ENCODE measurements at regions not wholly inside any gene's neighbourhood (a gene's known extent, or its start where the extent isn't known, plus 50 kb on each side); places are given as distances from the start of the nearest gene placed in this dataset.

GRCh38 chr11:109828387-109828786 lies 264.8 kb upstream of the ZC3H12C start:
- H3K27ac ChIP-seq (ENCODE audit: control insufficient read depth, insufficient read depth, low read length), result no peak overlapping the region
- H2AFZ ChIP-seq (ENCODE audit: control insufficient read depth, low read length), result no peak overlapping the region
- DNase-seq (ENCODE audit: low read depth, low spot score), result no peak
- no peak overlapping the region for H3K4me3 ChIP-seq (ENCODE audit: control insufficient read depth in 2 of 3, extremely low read depth in 1 of 3, insufficient read depth in 2 of 3, low read depth in 1 of 3, low read length in 3 of 3)
- H3K4me2 ChIP-seq (ENCODE audit: control insufficient read depth, extremely low read depth, insufficient read depth, low read depth, low read length), result no peak overlapping the region
- no peaks in the 10 kb centered on the region for H3K9me1 ChIP-seq (ENCODE audit: control insufficient read depth, extremely low read depth, insufficient read depth, low read length)
- dilution Hi-C loops (cut with MboI; ENCODE audit: extremely low pct_ligation_motif_present, low sequenced_read_pairs), result no loop called here
- no peaks in the 10 kb centered on the region for H3K36me3 ChIP-seq (ENCODE audit: control insufficient read depth in 2 of 2, extremely low read depth in 1 of 2, insufficient read depth in 2 of 2, low read length in 2 of 2)
- H3K27me3 ChIP-seq (ENCODE audit: control insufficient read depth, extremely low read depth, insufficient read depth, low read length), result peaks cover 3% of the 10 kb centered on the region
- no peak overlapping the region for H3K9ac ChIP-seq (ENCODE audit: control insufficient read depth, extremely low read depth, insufficient read depth, low read length)
- H4K20me1 ChIP-seq (ENCODE audit: control insufficient read depth, extremely low read depth, insufficient read depth, low read length), result no peaks in the 10 kb centered on the region
- no peak for FAIRE-seq
- H3K9me3 ChIP-seq (ENCODE audit: control insufficient read depth, low read depth, low read length), result no peaks in the 10 kb centered on the region
- no peaks in the 10 kb centered on the region for H3K79me2 ChIP-seq (ENCODE audit: control insufficient read depth, insufficient read depth, low read length)
- TF ChIP-seq CTCF (optimal IDR thresholded peaks at IDR 0.05 in 1 of 3, IDR thresholded peaks at IDR 0.05 in 1 of 3, conservative IDR thresholded peaks at IDR 0.05 in 1 of 3; ENCODE audit: extremely low read depth in 1 of 3, insufficient read depth in 2 of 3, low read length in 3 of 3) (no peak), EZH2 (IDR thresholded peaks at IDR 0.05; ENCODE audit: low read length) (no peak)
- H3K4me1 ChIP-seq (ENCODE audit: control insufficient read depth, extremely low read depth, insufficient read depth, low read length), result no peaks in the 10 kb centered on the region

- no peaks in the 10 kb centered on the region for H3K9me3 ChIP-seq (ENCODE audit: control insufficient read depth, low read depth, low read length)
Observed at GRCh38 chr11:109838026-109838425, 255.2 kb upstream of the ZC3H12C start.

More at GRCh38 chr11:109838026-109838425, 255.2 kb upstream of the ZC3H12C start:
- Histone ChIP-seq H3K36me3 (ENCODE audit: control insufficient read depth in 2 of 2, extremely low read depth in 1 of 2, insufficient read depth in 2 of 2, low read length in 2 of 2) (no peaks in the 10 kb centered on the region), H3K27ac (ENCODE audit: control insufficient read depth, insufficient read depth, low read length) (no peak overlapping the region), H3K9me1 (ENCODE audit: control insufficient read depth, extremely low read depth, insufficient read depth, low read length) (no peaks in the 10 kb centered on the region), H3K9ac (ENCODE audit: control insufficient read depth, extremely low read depth, insufficient read depth, low read length) (no peak overlapping the region), H3K27me3 (ENCODE audit: control insufficient read depth, extremely low read depth, insufficient read depth, low read length) (no peaks in the 10 kb centered on the region), H3K4me2 (ENCODE audit: control insufficient read depth, extremely low read depth, insufficient read depth, low read depth, low read length) (no peak overlapping the region), H3K4me1 (ENCODE audit: control insufficient read depth, extremely low read depth, insufficient read depth, low read length) (no peaks in the 10 kb centered on the region), H4K20me1 (ENCODE audit: control insufficient read depth, extremely low read depth, insufficient read depth, low read length) (no peaks in the 10 kb centered on the region), H3K4me3 (ENCODE audit: control insufficient read depth in 2 of 3, extremely low read depth in 1 of 3, insufficient read depth in 2 of 3, low read depth in 1 of 3, low read length in 3 of 3) (no peak overlapping the region), H2AFZ (ENCODE audit: control insufficient read depth, low read length) (no peak overlapping the region), H3K79me2 (ENCODE audit: control insufficient read depth, insufficient read depth, low read length) (no peaks in the 10 kb centered on the region)
- dilution Hi-C loops (cut with MboI; ENCODE audit: extremely low pct_ligation_motif_present, low sequenced_read_pairs), result no loop called here
- TF ChIP-seq CTCF (optimal IDR thresholded peaks at IDR 0.05 in 1 of 3, IDR thresholded peaks at IDR 0.05 in 1 of 3, conservative IDR thresholded peaks at IDR 0.05 in 1 of 3; ENCODE audit: extremely low read depth in 1 of 3, insufficient read depth in 2 of 3, low read length in 3 of 3), result no peak
- no peak for TF ChIP-seq EZH2 (IDR thresholded peaks at IDR 0.05; ENCODE audit: low read length)
- no peak for FAIRE-seq
- no peak for DNase-seq (ENCODE audit: low read depth, low spot score)
